BJ (cell line): ENCODE measurements at regions not wholly inside any gene's neighbourhood (a gene's known extent, or its start where the extent isn't known, plus 50 kb on each side); places are given as distances from the start of the nearest gene placed in this dataset. TPM values are rescaled to one million over a fixed set of nuclear protein-coding genes. Genes with fewer than 3 reads are reported as not detected.

Experiments used
- small RNA-seq: library from RNA; depleted of rRNA; stranded (forward); fragments of <200 nt; gene quantifications from one replicate; pipeline ENCODE3, GENCODE V24; 2012; ENCODE audit warnings: low replicate concordance, low read depth; ENCODE audit not compliant: insufficient read length

Small RNA genes lying in the stretch of these regions (small RNA-seq; reads per million reads assigned to genes)
- not detected for gene AC114755.3
